Renal cortical epithelial cell (primary cell): ENCODE measurements at regions not wholly inside any gene's neighbourhood (a gene's known extent, or its start where the extent isn't known, plus 50 kb on each side); places are given as distances from the start of the nearest gene placed in this dataset.

Experiments used
- DNase-seq: peaks from one replicate; pipeline ENCODE4 v3.0.0-alpha.2; 2011; ENCODE audit warnings: low read depth

DNA sequence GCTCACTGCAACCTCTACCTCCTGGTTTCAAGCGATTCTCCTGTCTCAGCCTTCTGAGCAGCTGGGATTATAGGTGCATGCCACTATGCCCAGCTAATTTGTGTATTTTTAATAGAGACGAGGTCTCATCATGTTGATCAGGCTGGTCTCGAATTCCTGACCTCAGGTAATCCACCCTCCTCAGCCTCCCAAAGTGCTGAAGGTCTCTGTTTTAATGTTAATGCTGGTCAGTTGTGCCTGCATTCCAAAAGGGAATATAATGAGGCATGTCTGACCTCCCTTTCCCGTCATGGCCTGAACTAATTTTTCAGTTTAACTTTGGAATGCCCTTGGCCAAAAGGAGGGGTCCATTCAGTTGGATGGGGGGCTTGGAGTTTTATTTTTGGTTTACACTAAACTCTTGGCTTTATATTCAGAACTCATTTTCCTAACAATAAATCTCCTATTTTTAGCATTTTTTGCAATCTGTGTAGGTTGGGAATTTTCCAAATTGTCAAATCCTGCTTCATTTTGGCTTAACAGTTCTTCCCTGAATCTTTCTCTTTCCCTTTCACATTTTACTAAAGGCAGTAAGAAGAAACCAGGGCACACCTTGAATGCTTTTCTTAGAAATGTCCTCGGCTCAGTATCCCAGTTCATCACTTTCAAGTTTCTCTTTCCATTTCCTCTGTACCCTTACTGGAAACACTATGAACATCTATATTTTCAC lies 1175.5 kb downstream of the MAT2B start:
- no peak for DNase-seq

DNA sequence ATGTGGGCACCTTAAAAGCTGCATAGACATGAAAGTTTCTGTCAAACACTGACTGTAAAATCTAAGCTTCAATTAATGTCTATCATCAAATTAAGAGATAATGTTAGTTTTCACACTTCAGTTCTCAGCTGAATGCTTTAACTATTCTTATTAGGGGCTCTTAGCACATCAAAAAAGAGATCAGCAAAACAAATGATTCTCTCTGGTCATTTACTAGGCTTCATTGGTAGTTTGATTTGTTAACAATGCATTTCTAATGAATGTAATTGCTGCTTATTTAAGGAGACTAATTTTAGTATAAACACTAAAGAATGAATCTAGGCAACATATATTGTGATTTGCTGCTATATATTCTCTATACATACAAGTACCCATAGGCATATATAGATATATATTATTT lies 1182.0 kb downstream of the MAT2B start:
- DNase-seq: no peak

DNA sequence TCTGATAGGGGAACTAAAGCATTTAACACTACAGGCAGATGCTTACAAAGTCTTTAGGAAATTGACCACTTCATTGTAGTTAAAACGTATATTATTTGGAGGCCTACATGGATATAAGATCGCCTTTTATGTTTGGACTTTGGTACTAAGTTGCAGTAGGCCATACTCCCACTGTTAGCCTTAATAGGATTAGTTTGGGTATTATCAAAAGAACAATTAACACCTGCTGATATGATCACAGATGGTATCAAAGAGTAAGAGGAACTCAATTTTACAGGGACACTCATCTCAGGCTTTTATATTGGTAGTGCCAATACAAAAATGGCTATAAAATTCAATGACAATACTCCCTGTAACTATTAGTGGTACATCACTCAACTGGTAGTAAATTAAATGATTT lies 1183.0 kb downstream of the MAT2B start:
- no peak for DNase-seq

DNA sequence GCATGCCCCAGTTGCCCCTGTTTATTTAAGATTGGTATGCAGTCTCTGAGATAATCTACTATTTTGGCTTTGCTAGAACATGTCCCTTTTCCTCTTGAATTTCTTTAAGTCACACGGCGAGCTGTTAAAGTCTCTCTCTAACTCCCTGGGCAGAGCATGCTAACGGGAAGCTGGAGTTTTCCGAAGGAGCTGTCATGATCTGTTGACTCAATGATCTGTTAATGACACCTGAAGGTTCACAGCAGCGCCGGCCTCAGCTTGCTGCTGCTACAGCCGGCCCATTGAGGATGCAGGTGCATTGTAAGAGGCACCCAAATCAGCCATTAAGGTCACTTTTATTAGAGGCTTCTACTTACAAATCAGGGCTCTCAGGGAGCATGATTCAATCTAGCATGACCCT lies 1203.4 kb downstream of the MAT2B start:
- no peak for DNase-seq

DNA sequence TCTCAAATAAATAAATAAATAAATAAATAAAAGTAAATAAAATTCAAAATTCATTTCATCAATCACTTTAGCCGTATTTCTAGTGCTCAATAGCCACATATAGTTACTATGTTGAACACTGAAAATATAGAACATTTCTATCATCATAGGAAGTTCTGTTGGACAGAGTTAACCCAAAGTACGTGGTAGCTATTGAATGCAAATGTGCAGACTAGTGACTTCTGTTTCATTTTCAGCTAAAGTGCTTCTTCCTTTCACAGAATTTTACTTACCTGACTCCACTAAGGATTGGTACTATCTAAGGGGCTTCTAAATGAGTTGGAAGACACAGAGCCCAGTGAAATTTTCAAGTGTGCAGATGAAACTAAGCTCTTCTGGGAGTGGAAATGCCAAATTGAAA lies 1208.3 kb downstream of the MAT2B start:
- DNase-seq: no peak

GRCh38 chr5:164721116-164721515 lies 1215.7 kb downstream of the MAT2B start:
- DNase-seq: no peak

GRCh38 chr5:164721656-164722055 lies 1216.2 kb downstream of the MAT2B start:
- DNase-seq: no peak

GRCh38 chr5:164722702-164723101 lies 1217.3 kb downstream of the MAT2B start:
- no peak for DNase-seq

GRCh38 chr5:164727012-164727411 lies 1221.6 kb downstream of the MAT2B start:
- DNase-seq: no peak

GRCh38 chr5:164728733-164729132 lies 1223.3 kb downstream of the MAT2B start:
- DNase-seq: no peak

GRCh38 chr5:164735334-164735733 lies 1229.9 kb downstream of the MAT2B start:
- no peak for DNase-seq

- no peak for DNase-seq
These were observed 1236.0 kb downstream of the MAT2B start for GRCh38 chr5:164741376-164741775.

DNA sequence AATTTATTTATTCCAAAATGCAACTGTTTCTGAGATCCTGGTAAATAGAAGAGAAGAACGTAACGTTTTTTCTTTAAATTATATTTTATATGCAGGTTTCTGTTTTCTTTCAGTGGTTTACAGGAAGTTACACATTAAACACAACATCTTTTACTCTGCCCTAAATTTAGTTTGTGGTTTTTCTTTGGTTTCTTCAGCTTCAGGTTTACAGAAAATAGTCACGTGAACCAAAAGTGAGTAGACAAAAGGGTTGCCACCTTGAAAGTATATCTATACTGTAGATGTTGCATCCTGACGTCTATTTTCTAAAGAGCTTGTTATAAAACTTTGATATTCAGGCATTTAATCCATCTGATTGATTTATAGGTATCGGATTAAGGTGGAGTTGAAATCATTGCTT lies 1236.6 kb downstream of the MAT2B start:
- DNase-seq: no peak

DNA sequence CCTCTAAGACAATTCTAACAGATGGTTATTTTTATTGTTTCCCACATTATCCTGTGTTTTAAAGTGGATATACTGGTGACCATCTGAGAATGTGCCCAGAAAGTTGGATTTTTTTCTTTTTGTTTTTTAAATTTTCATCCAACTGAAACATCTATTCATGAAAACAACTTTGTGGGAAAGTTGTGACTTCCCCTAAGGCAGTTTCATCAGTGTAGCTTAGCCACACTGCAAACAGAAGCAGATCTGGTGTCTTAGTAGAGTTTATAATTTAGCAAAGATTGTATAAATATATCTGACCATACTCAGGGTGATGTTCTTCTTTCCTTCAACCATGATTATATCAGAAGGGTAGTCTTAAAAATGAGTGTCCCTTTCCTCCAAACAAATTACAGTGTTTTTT lies 1241.3 kb downstream of the MAT2B start:
- DNase-seq: no peak

DNA sequence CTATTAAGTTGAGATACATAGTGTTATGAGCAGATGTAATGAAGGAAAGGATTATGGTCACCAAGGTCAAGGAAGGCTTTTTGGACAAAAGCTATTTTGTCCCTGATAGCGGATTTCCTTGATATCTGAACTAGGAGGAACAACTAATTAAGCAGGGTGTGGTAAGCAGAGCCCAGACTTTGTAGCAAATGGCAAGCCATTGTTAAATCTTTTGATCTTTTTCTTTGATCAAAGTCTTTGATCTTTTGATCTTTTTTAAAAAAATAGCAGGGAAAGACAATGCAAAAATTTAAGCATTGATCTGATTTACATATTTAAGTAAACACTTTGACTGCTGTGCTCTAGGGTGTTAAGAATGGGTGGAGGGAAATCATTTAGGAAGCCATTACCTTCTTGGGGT lies 1242.0 kb downstream of the MAT2B start:
- no peak for DNase-seq

- no peak for DNase-seq
These were observed 1243.4 kb downstream of the MAT2B start for GRCh38 chr5:164748861-164749260.

DNA sequence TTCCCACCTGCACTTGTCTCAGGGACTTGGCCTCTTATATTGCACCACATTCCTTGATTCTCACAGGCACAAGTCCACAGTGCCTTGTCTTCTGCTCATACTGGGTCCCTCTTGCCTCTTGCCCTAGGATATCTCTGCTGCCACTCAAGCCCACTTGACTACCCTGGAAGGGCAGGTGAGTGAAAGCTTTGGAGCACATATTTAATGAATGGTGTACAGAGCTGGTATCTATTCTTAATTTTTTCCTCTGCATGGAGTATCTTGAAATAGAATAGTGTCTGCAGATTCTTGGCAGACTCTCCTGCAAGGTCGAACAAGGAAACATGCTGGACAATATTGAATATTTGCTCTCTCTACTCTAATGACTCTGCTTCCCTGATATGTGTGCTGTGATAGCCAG lies 1248.0 kb downstream of the MAT2B start:
- no peak for DNase-seq

DNA sequence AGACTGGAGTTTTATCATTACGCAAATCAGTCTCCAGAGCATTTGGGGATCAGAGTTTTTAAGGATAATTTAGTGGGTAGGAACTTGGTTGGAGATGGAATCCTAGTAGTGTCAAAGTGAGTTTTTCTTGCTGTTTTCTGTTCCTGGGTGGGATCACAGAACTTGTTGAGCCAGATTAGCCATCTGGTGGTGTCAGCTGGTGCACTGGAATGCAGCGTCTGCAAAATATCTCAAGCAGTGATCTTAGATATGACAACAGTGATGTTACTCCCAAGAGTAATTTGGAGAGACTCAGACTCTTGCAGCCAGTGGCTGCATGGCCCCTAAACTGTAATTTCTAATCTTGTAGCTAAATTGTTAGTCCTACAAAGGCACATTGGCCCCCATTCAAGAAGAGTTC lies 1257.8 kb downstream of the MAT2B start:
- no peak for DNase-seq

DNA sequence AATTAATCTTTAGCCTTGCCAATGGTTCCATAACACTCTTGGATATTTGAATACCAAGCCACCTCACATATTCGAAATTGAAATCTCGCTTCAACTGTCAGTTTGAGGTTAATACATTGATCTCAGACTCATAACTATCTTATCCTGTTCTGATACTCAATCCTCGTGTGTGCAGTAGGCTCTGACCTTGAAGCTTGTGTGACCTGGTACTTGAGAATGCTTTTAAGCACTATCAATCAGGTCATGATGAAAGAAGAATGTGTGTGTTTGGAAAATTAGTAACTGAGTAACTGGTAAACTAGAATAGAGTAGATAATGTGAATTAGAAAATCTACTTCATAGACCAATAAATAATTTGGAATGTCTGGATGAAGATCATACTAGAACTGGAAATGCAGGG lies 1266.7 kb downstream of the MAT2B start:
- no peak for DNase-seq

- no peak for DNase-seq
These were observed 1278.8 kb downstream of the MAT2B start for GRCh38 chr5:164784230-164784629.

DNA sequence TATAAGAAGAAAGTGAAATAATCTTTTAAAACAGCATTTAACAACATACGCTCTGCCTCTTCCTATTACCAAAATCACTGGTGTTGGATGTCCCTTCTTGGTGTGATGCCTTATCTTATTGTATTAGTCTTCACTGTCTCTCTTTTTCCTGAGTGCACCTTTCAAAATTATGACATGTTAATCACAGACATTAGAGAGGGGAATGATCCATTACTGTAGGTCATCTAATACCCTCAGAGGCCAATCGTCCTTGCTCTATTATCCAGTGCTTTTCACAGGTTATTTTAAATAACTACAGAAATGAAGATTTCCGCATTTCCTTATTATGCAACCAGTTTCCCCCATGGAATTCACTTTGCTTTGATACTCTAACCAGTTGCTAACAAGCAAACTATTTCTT lies 1292.7 kb downstream of the MAT2B start:
- DNase-seq: no peak

DNA sequence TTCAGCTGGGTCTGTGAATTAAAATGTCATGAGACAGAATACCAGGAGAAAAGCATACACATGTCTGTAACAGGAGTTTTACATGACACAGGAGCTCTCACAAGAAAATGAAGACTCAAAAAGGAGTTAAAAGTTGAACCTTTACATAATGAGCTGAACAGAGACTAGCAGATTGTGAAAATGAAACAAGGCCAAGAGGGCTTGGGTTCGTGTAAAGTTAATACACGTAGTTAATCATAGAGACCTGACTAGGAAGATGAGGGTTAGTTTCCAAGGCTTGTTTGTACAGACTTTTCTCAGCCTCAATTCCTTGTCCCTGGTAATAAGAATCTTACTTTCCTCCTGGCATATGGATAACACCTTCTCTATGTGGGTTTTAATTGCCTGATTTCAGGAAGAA lies 1294.0 kb downstream of the MAT2B start:
- DNase-seq: no peak

DNA sequence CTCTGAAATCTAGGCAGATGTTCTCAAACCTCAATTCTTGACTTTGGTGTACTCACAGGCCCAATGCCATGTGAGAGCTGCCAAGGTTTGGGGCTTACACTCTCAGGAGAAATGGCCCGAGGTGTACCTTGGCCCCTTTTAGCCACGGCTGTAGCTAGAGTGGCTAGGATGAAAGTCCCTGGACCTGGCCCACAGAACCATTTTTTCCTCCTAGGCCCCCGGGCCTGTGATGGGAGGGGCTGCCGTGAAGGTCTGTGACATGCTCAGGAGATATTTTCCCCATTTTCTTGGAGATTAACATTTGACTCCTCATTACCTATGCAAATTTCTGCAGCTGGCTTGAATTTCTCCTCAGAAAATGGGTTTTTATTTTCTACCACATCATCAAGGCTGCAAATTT lies 1296.5 kb downstream of the MAT2B start:
- no peak for DNase-seq

GRCh38 chr5:164809821-164810220 lies 1304.4 kb downstream of the MAT2B start:
- peak; percentile 65 for DNase-seq
